ENCODE measurements at regions not wholly inside any gene's neighbourhood (a gene's known extent, or its start where the extent isn't known, plus 50 kb on each side); places are given as distances from the start of the nearest gene placed in this dataset.

DNA sequence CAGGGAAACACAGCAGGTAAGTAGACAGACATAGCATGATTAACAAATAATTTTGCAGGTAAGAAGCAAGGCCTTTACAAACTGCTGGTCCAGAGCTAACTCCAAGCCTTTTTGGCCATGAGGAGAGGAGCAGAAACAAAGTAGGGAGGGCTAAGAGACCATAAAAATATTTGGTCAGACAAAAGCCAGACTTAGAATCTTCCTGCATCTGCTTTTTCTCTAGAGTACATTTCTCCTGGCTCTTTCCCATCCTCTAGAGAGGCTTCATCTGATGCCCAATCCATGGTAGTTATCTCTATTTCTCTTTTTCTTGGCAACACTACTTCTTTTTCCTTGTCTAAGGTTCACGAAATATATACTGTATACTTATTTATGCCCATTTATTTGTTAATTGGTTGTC is 577.1 kb downstream of the PIK3C3 start:
- Histone ChIP-seq H3K9me3 (ENCODE audit: insufficient read depth, low read depth, low read length) (no peaks in the 10 kb centered on the region), H3K27me3 (ENCODE audit: insufficient read depth, low read length, poor library complexity, severe bottlenecking) (no peaks in the 10 kb centered on the region), H3K4me3 (ENCODE audit: low read length, poor library complexity, severe bottlenecking) (no peak overlapping the region), H3K4me1 (ENCODE audit: insufficient read depth, low read length, poor library complexity, severe bottlenecking) (no peaks in the 10 kb centered on the region), H3K9ac (ENCODE audit: low read depth, low read length, poor library complexity, severe bottlenecking) (no peak overlapping the region), H3K36me3 (ENCODE audit: insufficient read depth, low read length) (no peaks in the 10 kb centered on the region), H3F3A (ENCODE audit: low read depth) (no peaks in the 10 kb centered on the region), H3K4me2 (ENCODE audit: low read depth, low read length, poor library complexity, severe bottlenecking) (no peak overlapping the region), H3K9me2 (replicated peaks; ENCODE audit: low read depth, low read length) (0 out of 2 replicates have a peak, but pooled peaks cover 4% of the 10 kb centered on the region), H2AFZ (ENCODE audit: low read length) (no peak overlapping the region), H4K20me1 (ENCODE audit: insufficient read depth, low read length, poor library complexity, severe bottlenecking) (no peaks in the 10 kb centered on the region), H3K79me2 (ENCODE audit: insufficient read depth, low read length) (no peaks in the 10 kb centered on the region)
- TF ChIP-seq EZH2phosphoT487 (IDR thresholded peaks at IDR 0.05; ENCODE audit: borderline replicate concordance) (no peak), CTCF (conservative IDR thresholded peaks at IDR 0.05; ENCODE audit: low read length) (no peak)

DNA sequence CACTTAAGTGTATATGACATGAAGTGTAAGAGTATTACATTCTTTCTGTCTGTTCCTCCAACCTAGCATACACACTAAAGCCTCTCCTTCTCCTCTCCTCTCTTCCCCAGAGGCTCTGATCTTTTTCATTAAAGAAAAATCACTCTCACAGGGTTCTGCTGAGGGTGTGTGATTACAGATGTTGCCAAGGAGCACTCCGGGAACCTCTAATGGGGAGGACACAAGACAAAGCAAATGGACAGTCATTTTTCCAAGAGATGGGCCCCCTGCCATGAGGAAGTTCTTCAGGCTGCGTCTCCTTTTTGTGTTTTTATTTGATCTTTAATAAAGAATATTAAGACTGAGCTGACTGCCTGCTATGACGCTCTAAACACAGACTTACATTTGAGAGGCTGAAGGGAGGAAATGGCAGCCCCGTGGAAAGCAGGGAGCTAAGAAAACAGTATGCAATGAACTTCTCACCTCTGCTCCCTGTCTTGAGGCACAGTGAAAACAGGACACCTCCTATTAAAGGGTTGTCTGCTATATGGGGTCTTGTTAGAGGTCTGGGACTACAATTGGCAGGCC is 578.1 kb downstream of the PIK3C3 start:
- Histone ChIP-seq H3K9me3 (ENCODE audit: insufficient read depth, low read depth, low read length) (no peaks in the 10 kb centered on the region), H3K9me2 (replicated peaks; ENCODE audit: low read depth, low read length) (0 out of 2 replicates have a peak, but pooled peaks cover 4% of the 10 kb centered on the region), H2AFZ (ENCODE audit: low read length) (no peak overlapping the region), H3K4me3 (ENCODE audit: low read length, poor library complexity, severe bottlenecking) (no peak overlapping the region), H3K4me2 (ENCODE audit: low read depth, low read length, poor library complexity, severe bottlenecking) (no peak overlapping the region), H3K9ac (ENCODE audit: low read depth, low read length, poor library complexity, severe bottlenecking) (no peak overlapping the region), H3K4me1 (ENCODE audit: insufficient read depth, low read length, poor library complexity, severe bottlenecking) (no peaks in the 10 kb centered on the region), H3F3A (ENCODE audit: low read depth) (no peaks in the 10 kb centered on the region), H3K27me3 (ENCODE audit: insufficient read depth, low read length, poor library complexity, severe bottlenecking) (no peaks in the 10 kb centered on the region), H3K36me3 (ENCODE audit: insufficient read depth, low read length) (no peaks in the 10 kb centered on the region), H4K20me1 (ENCODE audit: insufficient read depth, low read length, poor library complexity, severe bottlenecking) (no peaks in the 10 kb centered on the region), H3K79me2 (ENCODE audit: insufficient read depth, low read length) (no peaks in the 10 kb centered on the region)
- TF ChIP-seq CTCF (conservative IDR thresholded peaks at IDR 0.05; ENCODE audit: low read length), result no peak
- TF ChIP-seq EZH2phosphoT487 (IDR thresholded peaks at IDR 0.05; ENCODE audit: borderline replicate concordance), result no peak

GRCh38 chr18:42533616-42534015 is 578.6 kb downstream of the PIK3C3 start:
- H4K20me1 ChIP-seq (ENCODE audit: insufficient read depth, low read length, poor library complexity, severe bottlenecking), result no peaks in the 10 kb centered on the region
- no peak overlapping the region for H3K9ac ChIP-seq (ENCODE audit: low read depth, low read length, poor library complexity, severe bottlenecking)
- no peak for TF ChIP-seq EZH2phosphoT487 (IDR thresholded peaks at IDR 0.05; ENCODE audit: borderline replicate concordance)
- TF ChIP-seq CTCF (conservative IDR thresholded peaks at IDR 0.05; ENCODE audit: low read length), result no peak
- 0 out of 2 replicates have a peak, but pooled peaks cover 4% of the 10 kb centered on the region for H3K9me2 ChIP-seq (replicated peaks; ENCODE audit: low read depth, low read length)
- H3K9me3 ChIP-seq (ENCODE audit: insufficient read depth, low read depth, low read length), result no peaks in the 10 kb centered on the region
- H3K79me2 ChIP-seq (ENCODE audit: insufficient read depth, low read length), result no peaks in the 10 kb centered on the region
- H3K36me3 ChIP-seq (ENCODE audit: insufficient read depth, low read length), result no peaks in the 10 kb centered on the region
- H3K27me3 ChIP-seq (ENCODE audit: insufficient read depth, low read length, poor library complexity, severe bottlenecking), result no peaks in the 10 kb centered on the region
- no peaks in the 10 kb centered on the region for H3F3A ChIP-seq (ENCODE audit: low read depth)
- no peak overlapping the region for H3K4me3 ChIP-seq (ENCODE audit: low read length, poor library complexity, severe bottlenecking)
- H2AFZ ChIP-seq (ENCODE audit: low read length), result no peak overlapping the region
- H3K4me2 ChIP-seq (ENCODE audit: low read depth, low read length, poor library complexity, severe bottlenecking), result no peak overlapping the region
- H3K4me1 ChIP-seq (ENCODE audit: insufficient read depth, low read length, poor library complexity, severe bottlenecking), result no peaks in the 10 kb centered on the region
